ENCODE measurements at regions not wholly inside any gene's neighbourhood (a gene's known extent, or its start where the extent isn't known, plus 50 kb on each side); places are given as distances from the start of the nearest gene placed in this dataset.

- TF ChIP-seq CTCF (IDR thresholded peaks at IDR 0.05) = no peak
- no peak for TF ChIP-seq POLR2A (IDR thresholded peaks at IDR 0.05)
These were observed 161.7 kb upstream of the CDH12 start for GRCh38 chr5:23014825-23015224.

Data from thyroid gland (tissue), 4 donors.